H1 (cell line): ENCODE measurements at regions not wholly inside any gene's neighbourhood (a gene's known extent, or its start where the extent isn't known, plus 50 kb on each side); places are given as distances from the start of the nearest gene placed in this dataset.

Source experiments
- CTCF ChIA-PET: fragments of 300-600 bp; sonication (Branson Sonifier 250); formaldehyde crosslinking; loops from one replicate; lab custom pipeline; 2021; ENCODE audit not compliant: partially characterized antibody; lab: Charles Lee
- POLR2A ChIA-PET: fragments of 300-600 bp; sonication (Branson Sonifier 250); formaldehyde crosslinking; loops from one replicate; lab custom pipeline; 2021; ENCODE audit warnings: inconsistent platforms; ENCODE audit not compliant: partially characterized antibody; lab: Charles Lee
- DNase-seq, 2 experiments: peaks; one replicate each; pipeline versions ENCODE4 v3.0.0 to v3.0.0-alpha.2; 2010 to 2022; ENCODE audit warnings: low spot score in 2 of 2, low read depth in 1 of 2, mixed read lengths in 1 of 2
- FAIRE-seq: peaks from 2 replicates; lab custom pipeline; 2011; peaks lifted over from hg19 to GRCh38; lab: Jason Lieb, UNC
- H2AFZ ChIP-seq: 2 replicates; pipeline ENCODE4 v1.8.1; 2012; ENCODE audit warnings: low read length, inconsistent platforms
- H2AK5ac ChIP-seq: 2 replicates; pipeline ENCODE4 v1.6.1; 2013; ENCODE audit warnings: low read depth, low read length
- H2BK120ac ChIP-seq: replicated peaks from 2 replicates; pipeline ENCODE3; 2013; ENCODE audit warnings: low read depth, low read length, inconsistent platforms
- H2BK12ac ChIP-seq: 2 replicates; pipeline ENCODE4 v1.6.1; 2013; ENCODE audit warnings: low read depth, low read length
- H2BK15ac ChIP-seq: 2 replicates; pipeline ENCODE4 v1.6.1; 2013; ENCODE audit warnings: low read length
- H2BK20ac ChIP-seq: 2 replicates; pipeline ENCODE4 v1.6.1; 2013; ENCODE audit warnings: low read length
- H2BK5ac ChIP-seq: 2 replicates; pipeline ENCODE4 v1.6.1; 2013; ENCODE audit warnings: low read depth, low read length
- H3K14ac ChIP-seq: 2 replicates; pipeline ENCODE4 v1.6.1; 2013; ENCODE audit warnings: inconsistent platforms; ENCODE audit not compliant: insufficient read length
- H3K18ac ChIP-seq: 2 replicates; pipeline ENCODE4 v1.6.1; 2013; ENCODE audit warnings: low read length; ENCODE audit errors: extremely low read depth
- H3K23ac ChIP-seq: 2 replicates; pipeline ENCODE4 v1.6.1; 2013; ENCODE audit warnings: inconsistent platforms; ENCODE audit not compliant: insufficient read length
- H3K23me2 ChIP-seq: 2 replicates; pipeline ENCODE4 v1.6.1; 2013; ENCODE audit warnings: low read depth, low read length
- H3K27ac ChIP-seq: 2 replicates; pipeline ENCODE4 v1.6.1; 2011; ENCODE audit warnings: low read depth, low read length, inconsistent platforms
- H3K27me3 ChIP-seq, 4 experiments: replicated peaks in 1 of 4; 1 replicate in 1 of 4; 2 replicates in 3 of 4; pipeline versions ENCODE4 v1.6.1 to v1.8.1; 2011 to 2013; ENCODE audit warnings: low read length in 3 of 4, mild to moderate bottlenecking in 3 of 4, inconsistent platforms in 2 of 4, mixed read lengths in 2 of 4, moderate library complexity in 1 of 4; ENCODE audit not compliant: control insufficient read depth in 3 of 4, insufficient read depth in 3 of 4; ENCODE audit errors: extremely low read depth in 1 of 4
- H3K36me3 ChIP-seq, 4 experiments: 2 replicates each; pipeline versions ENCODE4 v1.6.1 to v1.8.1; 2011 to 2013; ENCODE audit warnings: mild to moderate bottlenecking in 4 of 4, low read length in 3 of 4, moderate library complexity in 2 of 4, control low read depth in 1 of 4, inconsistent platforms in 1 of 4; ENCODE audit not compliant: insufficient read depth in 4 of 4, control insufficient read depth in 2 of 4
- H3K4ac ChIP-seq: replicated peaks from 2 replicates; pipeline ENCODE3; 2013; ENCODE audit warnings: low read length, low read depth, mixed read lengths, inconsistent platforms; ENCODE audit not compliant: insufficient read length
- H3K4me1 ChIP-seq, 4 experiments: replicated peaks in 1 of 4; 1 replicate in 1 of 4; 2 replicates in 3 of 4; pipeline versions ENCODE4 v1.6.1 to v1.8.1; 2011 to 2013; ENCODE audit warnings: low read length in 3 of 4, inconsistent platforms in 2 of 4, mixed read lengths in 1 of 4; ENCODE audit not compliant: insufficient read depth in 4 of 4, control insufficient read depth in 3 of 4
- H3K4me2 ChIP-seq, 2 experiments: 2 replicates each; pipeline versions ENCODE4 v1.6.1 to v1.8.1; 2011 to 2013; ENCODE audit warnings: low read depth in 2 of 2, low read length in 2 of 2, control low read depth in 1 of 2, inconsistent platforms in 1 of 2, mild to moderate bottlenecking in 1 of 2; ENCODE audit not compliant: insufficient read depth in 1 of 2
- H3K4me3 ChIP-seq, 4 experiments: fragments of 200-600, 300-600 bp in 1 of 4; sonication (generic), shearing (Covaris generic), sonication (Bioruptor Twin) in 1 of 4; 2 replicates each; pipeline versions ENCODE4 v1.5.1 to v1.8.1; 2011 to 2016; ENCODE audit warnings: low read length in 4 of 4, low read depth in 3 of 4, control low read depth in 2 of 4, inconsistent platforms in 2 of 4, mild to moderate bottlenecking in 2 of 4, mixed read lengths in 1 of 4, moderate library complexity in 1 of 4; ENCODE audit not compliant: insufficient read depth in 2 of 4; ENCODE audit errors: extremely low read depth in 1 of 4
- H3K56ac ChIP-seq: replicated peaks from 2 replicates; pipeline ENCODE3; 2013; ENCODE audit warnings: low read depth, mild to moderate bottlenecking, mixed read lengths, low read length, inconsistent platforms; ENCODE audit not compliant: insufficient read length
- H3K79me1 ChIP-seq: 2 replicates; pipeline ENCODE4 v1.6.1; 2013; ENCODE audit warnings: low read depth, low read length, control low read depth
- H3K79me2 ChIP-seq, 2 experiments: 2 replicates each; pipeline versions ENCODE4 v1.6.1 to v1.8.1; 2012 to 2013; ENCODE audit warnings: low read length in 2 of 2, mild to moderate bottlenecking in 2 of 2, inconsistent platforms in 1 of 2; ENCODE audit not compliant: insufficient read depth in 2 of 2, control insufficient read depth in 1 of 2
- H3K9ac ChIP-seq, 4 experiments: replicated peaks in 1 of 4; 1 replicate in 1 of 4; 2 replicates in 3 of 4; pipeline versions ENCODE4 v1.6.1 to v1.8.1; 2011 to 2013; ENCODE audit warnings: low read depth in 3 of 4, low read length in 3 of 4, control low read depth in 2 of 4, mild to moderate bottlenecking in 2 of 4, moderate library complexity in 2 of 4, inconsistent platforms in 1 of 4; ENCODE audit errors: extremely low read depth in 1 of 4
- H3K9me3 ChIP-seq, 2 experiments: 2 replicates each; pipeline versions ENCODE4 v1.6.1 to v1.8.1; 2012 to 2013; ENCODE audit warnings: mild to moderate bottlenecking in 2 of 2, moderate library complexity in 2 of 2, control low read depth in 1 of 2, inconsistent platforms in 1 of 2, low read depth in 1 of 2, low read length in 1 of 2, mixed read lengths in 1 of 2; ENCODE audit not compliant: insufficient read depth in 2 of 2
- H4K20me1 ChIP-seq, 2 experiments: replicated peaks in 1 of 2; 2 replicates each; pipeline versions ENCODE3 to v1.8.1; 2011 to 2013; ENCODE audit warnings: inconsistent platforms in 2 of 2, low read length in 2 of 2, mild to moderate bottlenecking in 1 of 2; ENCODE audit not compliant: insufficient read depth in 2 of 2, control insufficient read depth in 1 of 2
- H4K5ac ChIP-seq: 2 replicates; pipeline ENCODE4 v1.6.1; 2013; ENCODE audit warnings: low read length, low read depth, mixed read lengths, inconsistent platforms; ENCODE audit not compliant: insufficient read length
- H4K8ac ChIP-seq: 2 replicates; pipeline ENCODE4 v1.8.0; 2013; ENCODE audit warnings: mild to moderate bottlenecking, moderate library complexity, low read length, inconsistent platforms; ENCODE audit not compliant: insufficient read depth; ENCODE audit errors: extremely low read depth
- H4K91ac ChIP-seq: replicated peaks from 2 replicates; pipeline ENCODE3; 2013; ENCODE audit warnings: low read length, mixed read lengths, inconsistent platforms; ENCODE audit not compliant: insufficient read length
- CTCF ChIP-seq, 3 experiments: IDR thresholded peaks; 1 replicate in 2 of 3; 2 replicates in 1 of 3; pipeline versions ENCODE4 v1.5.1 to v1.6.1; 2011; ENCODE audit warnings: low read length in 3 of 3, mild to moderate bottlenecking in 3 of 3, inconsistent platforms in 2 of 3, low read depth in 1 of 3, moderate library complexity in 1 of 3; ENCODE audit not compliant: insufficient read depth in 1 of 3; ENCODE audit errors: control extremely low read depth in 1 of 3
- KDM1A ChIP-seq: fragments of 200-600, 300-600 bp; sonication (generic); IDR thresholded peaks from 2 replicates; pipeline ENCODE4 v1.7.1; 2016; ENCODE audit warnings: mild to moderate bottlenecking, low read length, borderline replicate concordance
- RAD21 ChIP-seq, 2 experiments: IDR thresholded peaks in 1 of 2; conservative IDR thresholded peaks in 1 of 2; 2 replicates each; pipeline ENCODE4 v1.6.1; 2011; ENCODE audit warnings: low read depth in 2 of 2, low read length in 2 of 2, improper control_type of control experiment in 1 of 2, inconsistent platforms in 1 of 2, mild to moderate bottlenecking in 1 of 2, moderate library complexity in 1 of 2
- WGBS, 2 experiments: shearing (Covaris generic) in 1 of 2; methylation state at CpG; one replicate each; pipeline versions ENCODE4 v1.1.6 to v1.1.7; 2013 to 2015; ENCODE audit warnings: low lambda C conversion rate in 2 of 2, mixed read lengths in 2 of 2, inconsistent platforms in 1 of 2, low coverage in 1 of 2, missing lambda C conversion rate in 1 of 2; ENCODE audit not compliant: insufficient replicate concordance in 2 of 2, insufficient coverage in 1 of 2, insufficient read length in 1 of 2; ENCODE audit errors: extremely low coverage in 1 of 2, missing lambda C conversion rate in 1 of 2; 5-methylcytosine and 5-hydroxymethylcytosine counted together

- no peaks in the 10 kb centered on the region for H3K4me1 ChIP-seq
- no peaks in the 10 kb centered on the region for H3K36me3 ChIP-seq
- no peak overlapping the region for H2BK120ac ChIP-seq
- H4K5ac ChIP-seq: no peak overlapping the region
- no peak overlapping the region for H2BK5ac ChIP-seq
- H2AK5ac ChIP-seq: no peak overlapping the region
- no peaks in the 10 kb centered on the region for H4K20me1 ChIP-seq
- no peaks in the 10 kb centered on the region for H3K27me3 ChIP-seq
- H3K4me3 ChIP-seq: no peak overlapping the region
- DNase-seq (no peak), FAIRE-seq (no peak)
- H3K79me2 ChIP-seq: no peaks in the 10 kb centered on the region
- no peak overlapping the region for H3K27ac ChIP-seq
- H3K23ac ChIP-seq: no peak overlapping the region
- no peaks in the 10 kb centered on the region for H3K23me2 ChIP-seq
- no peak overlapping the region for H4K91ac ChIP-seq
- POLR2A ChIA-PET: no interaction called here
- H3K18ac ChIP-seq: no peak overlapping the region
- H3K79me1 ChIP-seq: no peaks in the 10 kb centered on the region
- TF ChIP-seq KDM1A (no peak), RAD21 (IDR thresholded peaks at IDR 0.05 in 1 of 2, conservative IDR thresholded peaks at IDR 0.05 in 1 of 2; ENCODE audit: low read depth in 2 of 2, low read length in 2 of 2) (peak; percentile 27 to 53; a peak in 3 of 4 replicates), CTCF (IDR thresholded peaks at IDR 0.05; ENCODE audit: control extremely low read depth in 1 of 3, insufficient read depth in 1 of 3, low read depth in 1 of 3, low read length in 3 of 3) (peak; percentile 28 to 46 (median 35); a peak in 2 of 4 replicates)
- 91% methylated on average over 5 of the region's 5 CpGs; no CpG with 5 or more reads in 1 of the 2 experiments for WGBS, 2 experiments
- no peak overlapping the region for H4K8ac ChIP-seq
- no peak overlapping the region for H2BK15ac ChIP-seq
- H3K9ac ChIP-seq: no peak overlapping the region
- no peak overlapping the region for H3K4ac ChIP-seq
- no peaks in the 10 kb centered on the region for H3K9me3 ChIP-seq
- H3K56ac ChIP-seq: no peak overlapping the region
- no peak overlapping the region for H3K14ac ChIP-seq
- no peak overlapping the region for H2AFZ ChIP-seq
- no peak overlapping the region for H3K4me2 ChIP-seq
- no peak overlapping the region for H2BK20ac ChIP-seq
- CTCF ChIA-PET: interaction anchor here (0.6 to 1.5 kb wide), 2 partner anchors 11 to 85 kb away, joined by 3 read pairs; no protein-coding TSS in a partner anchor
- no peak overlapping the region for H2BK12ac ChIP-seq
Observed at GRCh38 chr6:118408863-118409262, 139.2 kb upstream of the PLN start.
